A673 (cell line): ENCODE measurements at regions not wholly inside any gene's neighbourhood (a gene's known extent, or its start where the extent isn't known, plus 50 kb on each side); places are given as distances from the start of the nearest gene placed in this dataset.

ENCODE experiments used
- CTCF ChIP-seq: fragments of 300-800, 200-600 bp; sonication (generic); conservative IDR thresholded peaks from 2 replicates; pipeline ENCODE4 v1.5.1; 2017; ENCODE audit warnings: low read depth, mild to moderate bottlenecking, antibody characterized with exemption, low read length, moderate library complexity, mixed read lengths
- EZH2 ChIP-seq: fragments of 200-600 bp; sonication (generic); IDR thresholded peaks from 2 replicates; pipeline ENCODE4 v1.6.1; 2017; ENCODE audit warnings: borderline replicate concordance, low read depth, mild to moderate bottlenecking, mixed read lengths, antibody characterized with exemption, low read length; ENCODE audit not compliant: poor library complexity, severe bottlenecking

GRCh38 chr9:103372828-103373227 lies 377.7 kb downstream of the CYLC2 start:
- TF ChIP-seq CTCF: no peak
- TF ChIP-seq EZH2: no peak
